Panc1 (cell line): ENCODE measurements at regions not wholly inside any gene's neighbourhood (a gene's known extent, or its start where the extent isn't known, plus 50 kb on each side); places are given as distances from the start of the nearest gene placed in this dataset.

Source experiments
- ATAC-seq: fragments of 200-7000 bp; cut with Tn5 transposase; 2 replicates; pipeline ENCODE4 v1.9.1; 2020; ENCODE audit warnings: mild to moderate bottlenecking, moderate library complexity
- BruUV-seq: library from RNA; stranded (reverse); fragments of 400-500 nt; replicated peaks from 2 replicates; lab custom pipeline; 2021; lab: Mats Ljungman, UMichigan
- CTCF ChIA-PET: fragments of 300-600 bp; sonication (Branson Sonifier 250); formaldehyde crosslinking; loops from one replicate; lab custom pipeline; 2022; ENCODE audit warnings: antibody characterized with exemption; lab: Charles Lee
- POLR2A ChIA-PET: fragments of 300-600 bp; sonication (Branson Sonifier 250); formaldehyde crosslinking; loops from one replicate; lab custom pipeline; 2022; ENCODE audit warnings: antibody characterized with exemption; lab: Charles Lee
- DNase-seq: peaks from one replicate; pipeline ENCODE4 v3.0.0-alpha.2; 2010; ENCODE audit warnings: low read depth, low spot score
- H3K27ac ChIP-seq: 2 replicates; pipeline ENCODE4 v1.5.1; 2011; ENCODE audit warnings: mild to moderate bottlenecking, low read length, inconsistent platforms
- H3K27me3 ChIP-seq: fragments of 200-500 bp; sonication (Bioruptor generic); 2 replicates; pipeline ENCODE4 v1.6.0; 2014; ENCODE audit warnings: low read length, inconsistent platforms; ENCODE audit not compliant: control insufficient read depth, insufficient read depth
- H3K36me3 ChIP-seq: fragments of 200-500 bp; sonication (Bioruptor generic); 2 replicates; pipeline ENCODE4 v1.5.1; 2014; ENCODE audit warnings: inconsistent platforms, mild to moderate bottlenecking, low read length, moderate library complexity; ENCODE audit not compliant: control insufficient read depth, insufficient read depth
- H3K4me1 ChIP-seq: 2 replicates; pipeline ENCODE4 v1.5.1; 2011; ENCODE audit warnings: inconsistent platforms, mild to moderate bottlenecking, low read length, moderate library complexity; ENCODE audit not compliant: control insufficient read depth, insufficient read depth
- H3K4me3 ChIP-seq, 2 experiments: 2 replicates each; pipeline ENCODE4 v1.5.1; 2011 to 2012; ENCODE audit warnings: low read depth in 2 of 2, low read length in 2 of 2, mild to moderate bottlenecking in 2 of 2, inconsistent platforms in 1 of 2, moderate library complexity in 1 of 2
- H3K9me3 ChIP-seq: fragments of 200-500 bp; sonication (Bioruptor generic); 2 replicates; pipeline ENCODE4 v1.5.1; 2014; ENCODE audit warnings: low read depth, mild to moderate bottlenecking, inconsistent platforms, low read length, moderate library complexity; ENCODE audit not compliant: control insufficient read depth, insufficient read depth
- POLR2AphosphoS5 ChIP-seq: IDR thresholded peaks from 2 replicates; pipeline ENCODE4 v1.6.1; 2012; ENCODE audit warnings: mild to moderate bottlenecking, low read depth, low read length, moderate library complexity
- SIN3A ChIP-seq: IDR thresholded peaks from 2 replicates; pipeline ENCODE4 v1.6.1; 2012; ENCODE audit warnings: low read depth, mild to moderate bottlenecking, low read length, moderate library complexity, borderline replicate concordance; ENCODE audit not compliant: insufficient read depth
- TCF7L2 ChIP-seq: IDR thresholded peaks from 2 replicates; pipeline ENCODE4 v1.6.1; 2011; ENCODE audit warnings: mild to moderate bottlenecking, low read depth, low read length, inconsistent platforms
- in situ Hi-C: cut with HindIII; loops from 2 replicates; pipeline ENCODE4 v1.10.0; 2016; ENCODE audit warnings: low sequenced_read_pairs, low pct_unique_long_range_greater_than_20kb
- intact Hi-C: fragments of 100-400 bp; cut with micrococcal nuclease; formaldehyde crosslinking; loops from one replicate; pipeline ENCODE4 v1.10.0; 2022; ENCODE audit not compliant: unreplicated experiment
- TF ChIP-seq, protein P1 (sequence below): fragments of 450-650 bp; IDR thresholded peaks from 2 replicates; pipeline ENCODE4 v1.5.1; 2017; ENCODE audit warnings: mild to moderate bottlenecking
- TF ChIP-seq, protein P2 (sequence below), 2 experiments: IDR thresholded peaks; 2 replicates each; pipeline ENCODE4 v1.6.1; 2011 to 2012; ENCODE audit warnings: low read depth in 2 of 2, control low read depth in 1 of 2, low read length in 1 of 2, mild to moderate bottlenecking in 1 of 2, moderate library complexity in 1 of 2; ENCODE audit not compliant: insufficient read depth in 1 of 2

DNA sequence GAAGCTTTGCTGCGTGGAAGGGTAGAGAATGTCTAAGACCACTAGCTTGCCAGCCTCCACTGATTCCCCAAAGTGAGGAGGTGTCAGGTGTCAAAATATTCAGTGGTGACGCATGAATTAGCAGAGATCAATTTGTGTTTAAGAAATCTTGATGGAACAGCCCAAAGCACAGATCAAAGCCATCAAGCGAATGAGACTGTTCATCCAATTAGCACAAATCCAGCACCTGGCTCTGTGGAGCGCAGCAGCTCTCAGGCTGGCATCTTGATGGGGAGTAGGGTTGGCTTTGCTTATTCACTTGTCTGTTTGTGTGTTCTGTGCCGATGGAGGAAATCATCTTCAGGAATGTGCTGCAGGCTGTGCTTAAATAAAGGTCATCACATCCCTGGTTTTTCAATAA is 456.8 kb upstream of the CCL2 start:
- no peaks in the 10 kb centered on the region for H3K4me1 ChIP-seq
- TF ChIP-seq SIN3A (no peak), POLR2AphosphoS5 (no peak), TCF7L2 (no peak)
- TF ChIP-seq, protein P1, sequence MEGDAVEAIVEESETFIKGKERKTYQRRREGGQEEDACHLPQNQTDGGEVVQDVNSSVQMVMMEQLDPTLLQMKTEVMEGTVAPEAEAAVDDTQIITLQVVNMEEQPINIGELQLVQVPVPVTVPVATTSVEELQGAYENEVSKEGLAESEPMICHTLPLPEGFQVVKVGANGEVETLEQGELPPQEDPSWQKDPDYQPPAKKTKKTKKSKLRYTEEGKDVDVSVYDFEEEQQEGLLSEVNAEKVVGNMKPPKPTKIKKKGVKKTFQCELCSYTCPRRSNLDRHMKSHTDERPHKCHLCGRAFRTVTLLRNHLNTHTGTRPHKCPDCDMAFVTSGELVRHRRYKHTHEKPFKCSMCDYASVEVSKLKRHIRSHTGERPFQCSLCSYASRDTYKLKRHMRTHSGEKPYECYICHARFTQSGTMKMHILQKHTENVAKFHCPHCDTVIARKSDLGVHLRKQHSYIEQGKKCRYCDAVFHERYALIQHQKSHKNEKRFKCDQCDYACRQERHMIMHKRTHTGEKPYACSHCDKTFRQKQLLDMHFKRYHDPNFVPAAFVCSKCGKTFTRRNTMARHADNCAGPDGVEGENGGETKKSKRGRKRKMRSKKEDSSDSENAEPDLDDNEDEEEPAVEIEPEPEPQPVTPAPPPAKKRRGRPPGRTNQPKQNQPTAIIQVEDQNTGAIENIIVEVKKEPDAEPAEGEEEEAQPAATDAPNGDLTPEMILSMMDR: no peak
- TF ChIP-seq, protein P2, sequence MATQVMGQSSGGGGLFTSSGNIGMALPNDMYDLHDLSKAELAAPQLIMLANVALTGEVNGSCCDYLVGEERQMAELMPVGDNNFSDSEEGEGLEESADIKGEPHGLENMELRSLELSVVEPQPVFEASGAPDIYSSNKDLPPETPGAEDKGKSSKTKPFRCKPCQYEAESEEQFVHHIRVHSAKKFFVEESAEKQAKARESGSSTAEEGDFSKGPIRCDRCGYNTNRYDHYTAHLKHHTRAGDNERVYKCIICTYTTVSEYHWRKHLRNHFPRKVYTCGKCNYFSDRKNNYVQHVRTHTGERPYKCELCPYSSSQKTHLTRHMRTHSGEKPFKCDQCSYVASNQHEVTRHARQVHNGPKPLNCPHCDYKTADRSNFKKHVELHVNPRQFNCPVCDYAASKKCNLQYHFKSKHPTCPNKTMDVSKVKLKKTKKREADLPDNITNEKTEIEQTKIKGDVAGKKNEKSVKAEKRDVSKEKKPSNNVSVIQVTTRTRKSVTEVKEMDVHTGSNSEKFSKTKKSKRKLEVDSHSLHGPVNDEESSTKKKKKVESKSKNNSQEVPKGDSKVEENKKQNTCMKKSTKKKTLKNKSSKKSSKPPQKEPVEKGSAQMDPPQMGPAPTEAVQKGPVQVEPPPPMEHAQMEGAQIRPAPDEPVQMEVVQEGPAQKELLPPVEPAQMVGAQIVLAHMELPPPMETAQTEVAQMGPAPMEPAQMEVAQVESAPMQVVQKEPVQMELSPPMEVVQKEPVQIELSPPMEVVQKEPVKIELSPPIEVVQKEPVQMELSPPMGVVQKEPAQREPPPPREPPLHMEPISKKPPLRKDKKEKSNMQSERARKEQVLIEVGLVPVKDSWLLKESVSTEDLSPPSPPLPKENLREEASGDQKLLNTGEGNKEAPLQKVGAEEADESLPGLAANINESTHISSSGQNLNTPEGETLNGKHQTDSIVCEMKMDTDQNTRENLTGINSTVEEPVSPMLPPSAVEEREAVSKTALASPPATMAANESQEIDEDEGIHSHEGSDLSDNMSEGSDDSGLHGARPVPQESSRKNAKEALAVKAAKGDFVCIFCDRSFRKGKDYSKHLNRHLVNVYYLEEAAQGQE (IDR thresholded peaks at IDR 0.05; ENCODE audit: insufficient read depth in 1 of 2, low read depth in 2 of 2, low read length in 1 of 2): no peak
- intact Hi-C loops: no loop called here
- peaks cover 12% of the 10 kb centered on the region for H3K27me3 ChIP-seq
- no peak overlapping the region for H3K4me3 ChIP-seq
- DNase-seq (no peak), ATAC-seq (no peak)
- POLR2A ChIA-PET: no interaction called here
- CTCF ChIA-PET: no interaction called here
- H3K9me3 ChIP-seq: no peaks in the 10 kb centered on the region
- in situ Hi-C loops: no loop called here
- no peak overlapping the region for H3K27ac ChIP-seq
- H3K36me3 ChIP-seq: no peaks in the 10 kb centered on the region
- BruUV-seq: no TSS peak

DNA sequence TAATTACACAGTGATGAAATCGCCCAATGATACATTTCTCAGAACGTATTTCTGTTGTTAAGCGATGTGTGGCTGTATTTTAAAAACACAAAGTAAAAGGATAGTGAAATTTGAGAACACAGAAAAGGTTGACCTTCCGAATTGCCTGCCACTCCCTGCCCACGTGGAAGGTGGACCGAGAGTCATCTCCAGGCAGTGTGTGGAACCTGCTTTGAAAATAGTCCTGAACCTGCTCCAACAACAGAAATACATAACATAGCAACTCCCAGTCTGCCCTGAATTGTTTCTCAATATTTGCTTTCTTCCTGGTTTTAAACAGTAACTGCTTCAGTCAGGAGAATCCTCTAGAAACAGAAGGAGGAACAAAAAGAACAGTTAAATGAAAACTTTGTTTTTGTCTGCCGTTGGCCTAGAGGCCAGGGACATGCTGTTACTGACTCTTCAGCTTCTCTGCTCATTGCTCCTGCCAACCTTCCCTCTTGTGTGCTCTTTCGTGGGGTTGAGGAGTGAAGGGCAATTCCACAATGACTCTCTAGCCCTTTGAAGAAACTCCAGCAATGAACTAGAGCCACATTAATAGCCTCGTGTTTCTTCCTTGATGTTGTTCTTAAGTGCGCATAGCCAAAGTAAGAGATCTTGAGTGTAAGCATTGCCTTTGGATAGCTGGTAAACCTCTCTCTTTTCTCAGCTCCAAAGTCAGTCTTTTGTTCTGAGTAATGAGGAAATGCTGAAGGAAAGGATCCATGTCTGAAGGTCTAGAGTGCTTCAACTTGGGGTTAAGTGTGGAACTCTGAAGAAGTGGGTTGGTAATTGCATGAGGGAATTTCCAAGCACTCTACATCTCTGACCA is 452.5 kb upstream of the CCL2 start:
- in situ Hi-C loops (no loop called here), intact Hi-C loops (no loop called here)
- TF ChIP-seq POLR2AphosphoS5: no peak
- no peak for TF ChIP-seq SIN3A
- TF ChIP-seq, protein P1: no peak
- TF ChIP-seq, protein P2 (IDR thresholded peaks at IDR 0.05; ENCODE audit: insufficient read depth in 1 of 2, low read depth in 2 of 2, low read length in 1 of 2): no peak
- no peak for TF ChIP-seq TCF7L2
- ChIA-PET CTCF (no interaction called here), POLR2A (no interaction called here)
- peaks cover 12% of the 10 kb centered on the region for H3K27me3 ChIP-seq
- H3K4me3 ChIP-seq: no peak overlapping the region
- H3K9me3 ChIP-seq: no peaks in the 10 kb centered on the region
- ATAC-seq (no peak), DNase-seq (no peak)
- H3K27ac ChIP-seq: no peak overlapping the region
- no peaks in the 10 kb centered on the region for H3K4me1 ChIP-seq
- no TSS peak for BruUV-seq
- no peaks in the 10 kb centered on the region for H3K36me3 ChIP-seq
